ENCODE measurements at regions not wholly inside any gene's neighbourhood (a gene's known extent, or its start where the extent isn't known, plus 50 kb on each side); places are given as distances from the start of the nearest gene placed in this dataset.
"Not testable (repeated sequence)": the region's sequence is repeated elsewhere in the genome, so short reads cannot be mapped to it uniquely, and the experiment has no call there.

DNA sequence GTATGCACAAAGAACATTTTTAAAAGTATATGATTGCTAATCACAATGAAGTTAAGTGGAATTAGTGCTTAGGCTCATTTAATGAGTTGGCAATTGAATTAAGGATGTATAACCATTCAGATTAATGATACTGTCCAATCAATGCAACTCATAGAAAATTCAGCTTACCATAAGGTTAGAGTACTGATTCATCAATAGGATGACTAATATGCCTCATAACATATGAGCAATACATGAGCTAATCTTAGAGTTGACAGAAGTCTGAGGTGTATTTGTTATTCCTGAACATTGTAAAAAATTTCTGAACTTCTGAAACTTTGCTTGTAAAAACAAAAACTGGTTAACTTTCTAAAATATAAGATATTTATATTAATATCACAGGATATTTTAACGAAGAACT, 118.3 kb upstream of the NETO1 start:
- TF ChIP-seq ZFX (IDR thresholded peaks at IDR 0.05), result no peak
- TF ChIP-seq CTCF (conservative IDR thresholded peaks at IDR 0.05), result no peak
- H3K27ac ChIP-seq, result no peak overlapping the region

- TF ChIP-seq ZFX (IDR thresholded peaks at IDR 0.05), result no peak
- TF ChIP-seq CTCF (conservative IDR thresholded peaks at IDR 0.05), result no peak
Measured at GRCh38 chr18:72985686-72986085, 117.9 kb upstream of the NETO1 start.

DNA sequence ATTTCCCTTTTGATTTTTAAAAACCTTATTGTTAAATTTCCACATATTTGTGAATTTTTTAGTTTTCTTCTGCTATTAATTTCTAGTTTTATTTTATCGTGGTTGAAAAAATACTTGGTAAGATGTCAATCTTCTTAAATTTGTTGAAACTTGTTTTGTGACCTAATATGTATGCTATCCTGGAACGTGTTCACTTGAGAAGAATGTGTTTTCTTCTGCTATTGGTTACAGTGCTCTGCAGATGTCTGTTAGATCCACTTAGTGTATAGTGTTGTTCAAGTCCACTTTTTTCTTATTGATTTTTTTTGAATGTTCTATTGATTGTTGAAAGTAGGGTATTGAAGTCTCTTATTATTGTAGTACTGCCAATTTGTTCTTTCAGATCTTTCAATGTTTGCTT, 116.5 kb upstream of the NETO1 start:
- H3K27ac ChIP-seq, result no peak overlapping the region
- TF ChIP-seq CTCF (conservative IDR thresholded peaks at IDR 0.05) (no peak), ZFX (IDR thresholded peaks at IDR 0.05) (no peak)

More at GRCh38 chr18:72985686-72986085, 117.9 kb upstream of the NETO1 start:
- H3K27ac ChIP-seq, result no peak overlapping the region

DNA sequence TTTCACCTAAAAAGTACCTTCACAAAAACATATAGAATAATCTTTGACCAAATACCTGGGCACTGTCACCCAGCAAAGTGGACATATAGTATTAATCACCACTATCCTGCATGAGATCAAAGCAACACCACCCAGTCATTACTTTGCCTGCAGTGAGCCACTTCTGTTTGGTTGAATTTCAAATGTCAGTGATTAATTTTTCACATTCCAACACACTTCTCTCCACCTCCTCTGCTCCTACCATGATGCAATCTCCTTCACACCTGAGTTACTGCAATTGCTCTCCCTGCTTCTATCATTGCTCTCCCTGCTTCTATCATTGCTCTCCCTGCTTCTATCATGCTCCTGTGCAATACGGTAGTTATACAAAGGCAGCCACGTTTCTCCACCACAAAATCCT, 106.1 kb upstream of the NETO1 start:
- no peak for TF ChIP-seq ZFX (IDR thresholded peaks at IDR 0.05)
- no peak for TF ChIP-seq CTCF (conservative IDR thresholded peaks at IDR 0.05)
- H3K27ac ChIP-seq, result no peak overlapping the region

- TF ChIP-seq ZFX (IDR thresholded peaks at IDR 0.05) (no peak), CTCF (conservative IDR thresholded peaks at IDR 0.05) (no peak)
- H3K27ac ChIP-seq, result no peak overlapping the region; the same call in 1 of the 2 replicates
Measured at GRCh38 chr18:72965616-72966015, 97.8 kb upstream of the NETO1 start.

GRCh38 chr18:72958195-72958594, 90.4 kb upstream of the NETO1 start:
- not testable (repeated sequence) for H3K27ac ChIP-seq

- TF ChIP-seq CTCF (conservative IDR thresholded peaks at IDR 0.05), result no peak
- no peak for TF ChIP-seq ZFX (IDR thresholded peaks at IDR 0.05)
- no peak overlapping the region for H3K27ac ChIP-seq
Measured at GRCh38 chr18:72948439-72948838, 80.7 kb upstream of the NETO1 start.

- no peak for TF ChIP-seq ZFX (IDR thresholded peaks at IDR 0.05)
- no peak for TF ChIP-seq CTCF (conservative IDR thresholded peaks at IDR 0.05)
Measured at GRCh38 chr18:72942766-72943165, 75.0 kb upstream of the NETO1 start.

More at GRCh38 chr18:72942766-72943165, 75.0 kb upstream of the NETO1 start:
- no peak overlapping the region for H3K27ac ChIP-seq

Measured in C4-2B (cell line).